ENCODE measurements at regions not wholly inside any gene's neighbourhood (a gene's known extent, or its start where the extent isn't known, plus 50 kb on each side); places are given as distances from the start of the nearest gene placed in this dataset.
A peak's percentile ranks its signal among the peaks of the same experiment; 100 is the strongest.

GRCh38 chr4:53767482-53767881 lies 176.2 kb upstream of the LNX1 start:
- DNase-seq = peak; percentile 69

- DNase-seq = no peak
Observed at GRCh38 chr4:53764761-53765490, 173.6 kb upstream of the LNX1 start.

GRCh38 chr4:53763813-53764597 lies 172.7 kb upstream of the LNX1 start:
- DNase-seq = peak; percentile 91

- no peak for DNase-seq
Observed at GRCh38 chr4:53755656-53756055, 164.4 kb upstream of the LNX1 start.

GRCh38 chr4:53752124-53752523 lies 160.8 kb upstream of the LNX1 start:
- DNase-seq = no peak

GRCh38 chr4:53748328-53748772 lies 157.1 kb upstream of the LNX1 start:
- no peak for DNase-seq

- DNase-seq = no peak
Observed at GRCh38 chr4:53747401-53747800, 156.1 kb upstream of the LNX1 start.

GRCh38 chr4:53744446-53745160 lies 153.3 kb upstream of the LNX1 start:
- no peak for DNase-seq

GRCh38 chr4:53734584-53735353 lies 143.5 kb upstream of the LNX1 start:
- DNase-seq = peak; percentile 68

GRCh38 chr4:53734182-53734581 lies 142.9 kb upstream of the LNX1 start:
- DNase-seq = no peak

GRCh38 chr4:53732661-53733060 lies 141.4 kb upstream of the LNX1 start:
- DNase-seq = no peak

- no peak for DNase-seq
Observed at GRCh38 chr4:53730031-53730805, 138.9 kb upstream of the LNX1 start.

- DNase-seq = no peak
Observed at GRCh38 chr4:53722110-53722509, 130.8 kb upstream of the LNX1 start.

- no peak for DNase-seq
Observed at GRCh38 chr4:53721263-53721662, 130.0 kb upstream of the LNX1 start.

GRCh38 chr4:53720776-53721175 lies 129.5 kb upstream of the LNX1 start:
- DNase-seq = no peak

GRCh38 chr4:53717064-53717549 lies 125.8 kb upstream of the LNX1 start:
- no peak for DNase-seq

GRCh38 chr4:53716471-53717063 lies 125.3 kb upstream of the LNX1 start:
- DNase-seq = no peak

GRCh38 chr4:53716011-53716410 lies 124.7 kb upstream of the LNX1 start:
- DNase-seq = peak; percentile 24

- DNase-seq = peak; percentile 58
Observed at GRCh38 chr4:53714236-53715140, 123.2 kb upstream of the LNX1 start.

GRCh38 chr4:53713767-53714166 lies 122.5 kb upstream of the LNX1 start:
- DNase-seq = no peak

All from EL (cell line).